GF-D8 (cell line): ENCODE measurements at regions not wholly inside any gene's neighbourhood (a gene's known extent, or its start where the extent isn't known, plus 50 kb on each side); places are given as distances from the start of the nearest gene placed in this dataset.
A peak's percentile ranks its signal among the peaks of the same experiment; 100 is the strongest.
"Not testable (repeated sequence)": the region's sequence is repeated elsewhere in the genome, so short reads cannot be mapped to it uniquely, and the experiment has no call there.

Experiments used
- DNase-seq: peaks from one replicate; lab custom pipeline; 2025; lab: John Stamatoyannopoulos, UW

DNA sequence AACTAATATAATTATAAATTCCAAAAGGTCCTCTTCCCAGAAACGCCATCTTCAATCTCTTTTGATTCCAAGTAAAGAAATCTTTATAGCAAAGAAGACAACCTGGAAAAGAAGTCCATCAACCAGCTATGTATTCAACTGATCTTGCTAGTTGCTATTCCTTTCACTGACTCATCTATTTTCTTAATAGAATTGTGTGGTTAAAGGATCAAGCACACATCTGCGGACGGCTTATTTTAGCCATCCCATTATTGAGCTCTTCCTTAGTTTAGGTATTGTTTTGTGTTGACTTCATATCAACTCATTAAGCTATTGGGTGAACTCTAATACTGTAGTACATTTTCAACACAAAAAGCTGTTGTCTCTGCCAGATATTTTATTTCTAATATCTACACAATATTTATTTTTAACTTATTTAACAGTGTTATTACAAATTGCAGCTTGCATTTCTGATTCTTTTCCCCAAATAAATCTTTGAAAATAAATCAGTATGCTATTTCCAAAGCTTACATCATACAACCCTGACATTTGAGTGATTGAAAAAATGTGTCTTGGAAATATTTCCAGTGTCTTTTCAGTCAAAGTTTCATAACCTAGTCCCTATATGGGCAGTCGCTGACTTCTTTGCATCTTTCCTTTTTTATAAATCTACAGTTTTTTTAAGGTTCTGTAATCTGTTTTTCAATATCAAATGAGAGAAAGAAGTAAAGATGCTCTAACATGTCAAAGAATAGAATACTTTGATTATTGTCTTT lies 158.8 kb upstream of the SPRY2 start:
- no peak for DNase-seq

DNA sequence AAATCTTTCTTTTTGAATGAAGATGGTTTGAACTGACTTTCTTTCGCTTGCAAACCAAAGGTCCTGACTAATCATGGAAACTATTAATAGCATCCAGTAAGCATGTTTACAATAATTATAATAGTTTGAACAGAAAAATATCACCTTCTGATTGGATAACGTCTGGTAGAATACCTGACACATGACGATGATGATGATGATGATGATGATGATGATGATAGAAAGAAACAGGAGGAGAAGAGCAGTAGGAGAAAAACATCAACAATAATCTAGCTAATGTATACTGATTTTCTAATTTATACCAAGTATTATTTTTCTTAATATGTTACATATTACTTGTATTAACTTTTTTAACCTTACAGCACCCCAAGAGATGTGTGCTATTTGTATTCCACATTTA lies 157.5 kb upstream of the SPRY2 start:
- no peak for DNase-seq

DNA sequence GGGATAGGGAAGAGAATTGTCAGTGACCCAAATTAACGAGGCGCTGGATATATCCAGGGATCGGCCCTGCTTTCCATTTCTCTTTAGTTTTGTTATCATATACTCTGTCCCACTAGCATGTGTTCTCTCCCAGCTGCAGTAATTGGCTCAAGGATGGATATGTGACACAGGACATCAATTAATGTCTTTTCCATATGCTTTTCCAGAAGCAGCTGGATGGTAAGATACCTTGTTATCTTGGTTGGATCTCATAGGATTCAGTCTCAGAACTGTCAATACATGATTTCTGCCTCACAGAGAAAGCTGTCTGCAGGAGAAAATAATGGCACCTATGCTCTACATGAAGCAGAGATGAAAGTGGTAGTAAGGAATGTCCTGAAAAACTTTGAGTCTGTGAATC lies 157.1 kb upstream of the SPRY2 start:
- no peak for DNase-seq

DNA sequence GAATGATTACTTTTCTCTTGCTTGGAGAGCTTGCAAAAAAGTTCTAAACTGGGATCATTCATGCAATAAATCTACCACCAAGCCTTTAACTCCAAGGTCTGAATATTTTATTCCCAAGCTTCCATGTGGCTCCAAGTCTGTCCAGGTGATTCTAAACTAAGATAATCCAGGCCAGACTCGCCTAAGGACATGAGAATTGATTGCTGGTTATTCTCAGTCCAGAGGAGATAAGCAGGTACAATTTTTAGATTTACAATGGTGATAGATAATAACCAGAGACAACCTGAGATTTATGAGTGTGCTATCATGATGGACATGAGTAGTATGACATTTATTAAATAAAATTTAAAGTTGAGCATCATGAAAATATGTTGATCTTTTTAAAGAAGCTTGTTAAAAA lies 156.5 kb upstream of the SPRY2 start:
- DNase-seq = no peak

DNA sequence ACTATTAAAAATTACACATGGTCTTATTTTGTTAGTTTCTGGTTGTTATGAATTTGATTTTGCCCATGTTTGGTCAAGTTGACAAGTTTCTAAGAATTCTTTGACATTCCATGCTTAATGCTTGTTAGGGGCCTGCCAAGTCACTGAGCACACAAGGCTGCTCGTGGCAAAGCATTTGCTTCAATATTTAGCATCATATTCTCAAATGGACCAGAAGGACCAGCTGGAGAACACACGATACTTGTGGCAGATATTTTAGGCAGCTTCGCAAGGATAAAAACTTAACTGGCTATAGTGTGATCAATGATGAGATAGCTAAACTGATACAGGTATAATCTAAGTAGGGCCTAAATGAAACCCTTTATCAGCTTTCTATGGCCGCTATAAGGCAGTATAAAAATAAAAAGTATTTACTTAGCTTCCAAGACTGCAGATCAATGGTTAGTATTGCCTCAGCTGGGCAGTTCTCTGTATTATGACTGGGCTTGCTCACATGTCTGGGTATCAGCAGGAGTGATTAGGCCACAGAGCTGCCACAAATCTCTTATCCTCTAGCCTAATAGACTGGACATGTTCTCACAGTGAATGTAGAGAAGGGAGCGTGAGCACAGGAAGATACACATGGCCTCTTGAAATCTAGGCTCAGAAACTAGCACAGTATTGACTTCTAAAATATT lies 155.9 kb upstream of the SPRY2 start:
- no peak for DNase-seq

DNA sequence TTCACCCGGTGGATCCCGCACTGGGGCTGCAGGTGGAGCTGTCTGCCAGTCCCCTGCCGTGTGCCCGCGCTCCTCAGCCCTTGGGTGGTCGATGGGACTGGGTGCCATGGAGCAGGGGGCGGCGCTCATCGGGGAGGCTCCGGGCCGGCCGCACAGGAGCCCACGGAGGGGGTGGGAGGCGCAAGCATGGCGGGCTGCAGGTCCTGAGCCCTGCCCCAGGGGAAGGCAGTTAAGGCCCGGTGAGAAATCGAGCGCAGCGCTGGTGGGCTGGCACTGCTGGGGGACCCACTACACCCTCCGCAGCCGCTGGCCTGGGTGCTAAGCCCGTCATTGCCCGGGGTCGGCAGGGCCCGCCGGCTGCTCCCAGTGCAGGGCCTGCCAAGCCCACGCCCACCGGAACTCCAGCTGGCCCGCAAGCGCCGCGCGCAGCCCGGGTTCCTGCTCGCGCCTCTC lies 149.6 kb upstream of the SPRY2 start:
- DNase-seq = not testable (repeated sequence)

DNA sequence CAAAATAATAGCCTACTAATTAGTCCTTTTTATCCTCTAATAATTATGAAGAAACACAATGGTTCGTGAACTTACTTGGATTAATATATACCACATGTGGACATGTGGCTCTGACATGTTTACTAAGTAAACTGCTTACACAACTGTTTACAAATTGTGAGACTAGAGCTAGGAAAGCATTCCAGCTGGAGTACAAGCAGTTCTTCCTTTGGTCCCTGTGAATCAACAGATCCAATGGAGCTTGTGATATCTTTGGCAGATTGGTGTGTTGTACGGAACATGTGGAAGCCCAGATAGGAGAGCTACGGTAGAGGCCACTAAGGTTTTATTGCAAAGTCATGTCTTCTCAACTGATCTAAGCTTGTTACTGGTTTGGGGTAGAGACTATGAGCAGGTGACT lies 145.5 kb upstream of the SPRY2 start:
- DNase-seq = no peak

DNA sequence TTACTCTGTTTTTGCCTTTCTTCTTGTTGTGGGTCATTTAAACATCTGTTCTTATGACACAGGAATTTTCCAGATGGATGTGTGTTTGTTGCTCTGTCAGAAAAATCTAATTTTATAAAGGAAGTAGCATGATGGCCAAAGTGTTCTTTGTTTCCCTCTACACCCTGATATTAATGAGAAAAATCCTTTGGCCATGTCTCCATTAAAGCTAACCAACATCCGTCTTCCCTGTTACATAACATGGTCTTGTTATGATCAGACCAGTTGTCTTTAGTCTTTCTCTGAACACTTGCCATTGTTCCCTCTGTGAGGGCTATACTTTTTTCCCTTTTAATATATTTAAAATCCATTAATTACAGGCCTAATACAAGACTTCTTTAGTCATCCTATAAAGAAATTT lies 142.2 kb upstream of the SPRY2 start:
- DNase-seq = no peak

DNA sequence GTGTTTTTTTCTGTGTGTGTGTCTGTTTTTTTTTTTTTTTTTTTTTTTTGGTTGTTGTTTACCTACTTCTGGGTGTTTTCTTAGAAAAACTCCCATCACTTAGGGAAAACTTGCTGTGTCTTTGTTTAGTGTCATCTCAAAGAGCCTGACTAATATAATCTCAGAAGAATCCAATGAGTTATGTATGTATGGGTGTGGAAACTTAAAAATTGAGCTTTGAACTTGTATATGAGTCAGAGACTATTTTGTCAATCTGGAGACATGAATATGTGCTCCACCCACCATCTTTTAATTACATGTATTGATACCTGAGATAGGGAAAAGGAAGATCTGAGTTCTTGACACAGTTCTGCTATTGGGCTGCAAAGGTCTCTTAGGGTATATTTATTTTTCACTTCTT lies 140.7 kb upstream of the SPRY2 start:
- no peak for DNase-seq

DNA sequence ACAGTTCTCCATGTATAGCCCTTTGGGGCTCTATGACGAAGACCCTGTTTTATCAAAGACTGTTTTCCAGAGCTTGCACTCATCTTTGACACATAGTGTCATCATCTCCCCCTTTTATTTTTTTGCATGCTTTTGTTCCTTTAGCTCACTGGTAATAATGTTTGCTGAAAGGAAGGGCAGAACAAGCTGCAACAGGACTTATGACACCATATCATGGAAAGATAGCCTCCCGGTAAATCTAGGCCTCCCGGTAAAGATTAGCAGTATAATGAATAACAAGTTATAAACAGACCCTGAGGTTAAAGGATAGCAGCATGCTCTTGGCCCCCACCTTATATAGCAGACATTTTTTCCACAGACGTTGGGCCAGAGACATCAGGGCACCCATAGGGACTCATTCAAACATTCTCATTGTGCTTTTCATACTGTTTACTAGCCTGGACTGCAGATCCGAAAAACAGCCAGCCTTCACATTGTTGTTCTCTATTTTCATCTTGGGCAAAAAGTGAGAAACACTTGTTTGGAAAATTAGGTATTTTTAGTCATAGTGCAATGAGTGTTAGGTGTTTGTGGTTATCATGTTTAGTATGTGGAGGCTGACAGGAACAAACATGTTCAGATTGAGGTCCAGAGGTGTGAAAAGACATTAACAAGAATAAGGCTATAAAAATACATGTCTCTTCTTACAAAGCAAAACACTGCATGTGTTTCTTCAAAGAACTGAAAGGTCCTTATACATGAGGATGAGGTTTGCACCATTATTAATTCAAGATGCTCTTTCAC lies 136.9 kb upstream of the SPRY2 start:
- no peak for DNase-seq

DNA sequence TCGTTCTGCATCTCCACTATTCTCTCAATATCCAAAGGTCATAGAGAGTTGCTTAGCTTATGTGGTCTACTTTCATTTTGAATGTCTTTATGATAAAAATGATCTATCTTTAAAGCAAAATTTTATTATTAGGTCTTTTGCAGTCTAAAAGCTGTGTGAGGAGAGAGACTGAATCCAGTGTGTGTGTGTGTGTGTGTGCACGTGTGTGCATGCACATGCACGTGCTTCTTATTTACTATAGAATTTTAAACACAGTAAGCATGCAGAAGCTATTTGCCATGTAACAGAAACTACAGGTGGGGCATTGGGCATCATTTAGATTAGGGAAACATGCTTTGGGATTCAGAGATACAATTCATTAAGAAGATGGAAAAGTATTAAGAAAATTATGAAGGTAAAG lies 136.0 kb upstream of the SPRY2 start:
- DNase-seq = no peak

DNA sequence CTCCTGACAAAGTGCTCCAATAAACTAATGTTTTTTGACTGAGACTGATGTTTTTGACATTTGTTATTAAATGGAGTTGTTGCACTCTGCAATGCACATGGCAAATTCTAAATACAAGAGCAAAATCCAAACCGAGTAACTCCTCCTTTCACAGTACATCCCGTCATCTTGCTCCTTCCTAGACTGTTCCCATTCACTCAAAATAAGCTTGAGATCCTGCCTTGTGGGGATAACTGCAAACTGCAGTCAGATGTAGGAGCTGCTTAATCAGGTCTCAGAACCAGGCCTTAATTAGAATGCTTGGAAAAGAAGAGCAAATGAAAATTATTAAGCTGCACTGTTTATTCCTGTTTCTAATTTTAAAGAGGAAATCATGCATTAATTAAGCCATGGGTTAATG lies 134.8 kb upstream of the SPRY2 start:
- DNase-seq = no peak

DNA sequence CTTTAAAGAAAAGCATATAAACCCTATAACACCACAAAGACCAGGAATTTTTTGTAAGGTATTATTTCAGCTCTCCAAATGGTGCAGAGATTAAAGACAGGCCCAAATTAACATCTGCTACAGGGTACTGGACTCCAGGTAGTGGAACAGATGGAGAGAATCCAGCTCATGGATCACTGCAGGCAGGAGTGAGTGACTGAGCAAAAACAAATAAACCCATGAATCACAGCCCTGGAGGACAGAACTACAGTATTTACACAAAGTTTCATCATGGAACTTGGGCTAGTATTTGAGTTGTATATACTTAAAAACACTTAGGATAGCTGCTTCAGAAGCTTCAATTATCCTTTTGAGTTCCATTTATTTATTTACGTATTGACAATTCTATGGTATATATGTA lies 132.8 kb upstream of the SPRY2 start:
- DNase-seq = no peak

DNA sequence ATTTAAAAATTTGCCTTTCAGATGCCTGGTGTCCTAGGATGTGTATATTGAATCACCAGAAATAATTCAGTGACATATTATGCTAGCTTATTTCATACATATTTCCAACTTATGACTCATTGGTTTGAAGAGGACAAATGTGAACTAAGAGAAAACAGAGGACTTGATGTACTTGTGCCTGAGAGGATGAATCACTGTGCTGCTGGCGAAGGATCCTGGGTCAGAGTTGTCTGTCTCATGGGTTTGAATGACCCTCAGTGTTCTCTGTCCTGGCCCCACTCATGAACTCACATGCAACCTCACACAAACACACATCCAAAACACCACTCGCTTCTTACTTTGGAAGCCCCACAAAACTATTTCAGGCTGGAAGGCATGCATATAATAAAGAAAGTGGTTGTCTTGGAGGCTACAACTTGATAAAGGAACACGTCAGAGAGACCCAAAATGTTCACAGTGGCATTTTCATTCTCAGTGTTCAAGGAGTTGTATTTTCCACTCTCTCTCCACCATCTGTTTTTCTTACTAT lies 129.0 kb upstream of the SPRY2 start:
- no peak for DNase-seq

DNA sequence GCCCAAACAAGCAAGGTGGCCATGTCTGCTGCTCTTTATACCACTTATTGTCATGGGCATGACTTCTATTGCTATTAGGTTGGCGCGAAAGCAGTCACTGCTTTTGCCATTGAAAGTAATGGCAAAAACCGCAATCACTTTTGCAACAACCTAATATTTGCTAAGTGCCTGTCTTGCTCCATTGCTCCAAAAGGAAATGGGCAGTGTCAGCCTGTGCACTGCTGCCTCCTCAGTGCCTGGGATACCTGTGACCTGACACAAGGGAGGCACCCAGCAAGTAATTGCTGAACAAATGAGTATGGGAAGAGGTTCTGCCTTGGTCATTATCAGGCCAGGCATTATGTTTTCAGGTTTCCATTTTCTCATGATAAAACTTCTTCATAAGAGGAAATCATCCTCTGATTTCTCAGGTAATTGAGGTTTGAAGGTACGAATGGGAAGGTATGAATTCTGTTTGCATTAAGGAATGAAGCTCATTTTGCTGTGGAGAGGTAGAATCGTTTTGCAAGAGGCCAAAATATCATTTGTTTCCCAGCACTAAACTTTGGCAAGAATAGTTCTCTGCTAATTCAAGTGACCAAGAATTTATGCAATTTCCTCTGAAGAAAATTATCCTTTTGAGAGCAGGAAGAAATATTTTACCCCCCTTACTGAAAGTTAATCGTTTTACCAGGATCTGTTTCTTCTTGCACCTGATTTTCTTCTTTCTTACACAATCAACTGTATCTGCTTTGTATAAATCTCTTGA lies 128.4 kb upstream of the SPRY2 start:
- DNase-seq = no peak

DNA sequence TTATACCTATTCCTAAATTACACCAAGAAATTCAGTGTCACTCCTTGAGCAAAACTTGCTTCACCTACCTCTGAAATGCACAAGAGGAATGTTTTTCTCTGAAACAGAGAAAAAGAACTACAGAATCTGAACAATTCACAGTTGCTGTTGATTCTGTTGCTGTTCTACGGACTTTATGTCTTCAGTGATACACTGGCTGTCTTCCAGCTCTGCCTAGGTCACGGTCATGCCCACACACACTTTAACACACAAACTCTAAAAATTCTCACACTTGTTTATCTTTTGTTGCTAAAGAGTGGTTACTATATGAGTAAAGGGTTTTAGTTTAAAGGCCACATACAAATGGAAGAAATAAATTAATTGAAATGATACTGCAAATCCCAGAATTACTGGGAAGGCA lies 124.4 kb upstream of the SPRY2 start:
- no peak for DNase-seq

DNA sequence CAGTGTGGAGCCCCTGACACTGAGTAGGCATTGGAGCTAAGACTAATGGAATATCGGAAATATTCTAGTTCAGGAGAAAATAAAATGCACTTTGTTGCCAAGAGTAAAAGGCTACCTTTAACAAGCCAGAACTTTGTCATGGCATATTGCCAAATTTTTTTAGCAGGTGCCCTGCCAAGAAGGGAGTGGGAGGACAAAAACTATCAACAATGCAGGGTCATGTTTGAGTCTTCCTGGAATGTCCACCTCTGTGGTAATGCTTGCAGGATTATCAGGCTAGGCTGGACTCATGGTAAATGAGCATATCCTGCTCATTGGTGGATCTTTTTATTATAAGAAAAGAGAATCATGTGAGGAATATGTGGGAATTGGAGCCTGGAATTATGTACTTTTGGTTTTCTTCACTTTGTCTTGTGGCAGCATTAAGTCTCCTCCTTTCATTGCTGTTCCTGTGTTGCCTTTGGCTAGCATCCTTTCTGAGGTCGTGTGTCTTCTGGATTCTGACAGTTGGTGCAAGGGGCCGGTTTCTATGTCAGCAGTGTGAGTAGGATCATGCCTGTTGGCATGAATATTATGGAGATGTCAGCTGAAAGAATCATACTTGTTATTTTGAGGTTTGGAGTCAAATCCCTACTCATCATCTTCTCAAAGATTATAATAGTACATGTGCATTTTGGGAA lies 122.9 kb upstream of the SPRY2 start:
- no peak for DNase-seq

DNA sequence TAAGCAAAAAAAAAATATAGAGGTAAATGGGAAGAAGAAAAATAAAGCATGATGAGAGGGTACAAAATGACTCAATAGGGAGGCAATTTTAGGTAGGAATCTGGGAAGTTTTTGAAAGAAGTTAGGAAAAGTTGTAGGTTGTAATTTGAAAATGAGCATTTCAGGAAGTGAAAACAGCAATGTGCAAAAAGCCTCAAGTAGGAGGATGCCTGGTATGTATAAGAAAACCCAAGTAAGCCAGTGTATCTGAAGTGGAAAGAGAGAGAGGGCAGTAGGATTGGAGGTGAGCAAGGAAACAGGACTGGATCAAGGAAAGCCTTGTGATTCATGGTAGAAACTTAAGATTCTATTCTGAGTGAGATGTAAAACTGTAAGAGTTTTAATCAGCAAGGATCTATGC lies 121.6 kb upstream of the SPRY2 start:
- DNase-seq = no peak

DNA sequence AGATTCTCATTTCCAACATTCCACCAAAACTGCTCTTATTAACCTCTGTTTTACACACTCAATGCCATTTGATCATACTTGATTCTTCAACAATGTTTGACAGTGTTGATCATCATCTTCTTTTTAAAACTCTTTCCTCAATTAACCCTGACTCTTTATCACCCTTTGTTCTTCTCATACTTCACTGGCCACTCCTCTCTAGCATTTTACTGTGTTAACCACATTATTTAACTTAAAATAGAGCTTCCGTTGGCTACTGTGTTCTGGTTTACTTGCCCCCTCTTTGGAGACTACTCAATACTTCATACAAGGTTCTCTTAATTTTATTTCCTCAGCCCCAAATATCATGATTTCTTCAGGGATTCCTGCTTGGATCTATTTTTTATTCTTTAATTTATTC lies 121.1 kb upstream of the SPRY2 start:
- no peak for DNase-seq

DNA sequence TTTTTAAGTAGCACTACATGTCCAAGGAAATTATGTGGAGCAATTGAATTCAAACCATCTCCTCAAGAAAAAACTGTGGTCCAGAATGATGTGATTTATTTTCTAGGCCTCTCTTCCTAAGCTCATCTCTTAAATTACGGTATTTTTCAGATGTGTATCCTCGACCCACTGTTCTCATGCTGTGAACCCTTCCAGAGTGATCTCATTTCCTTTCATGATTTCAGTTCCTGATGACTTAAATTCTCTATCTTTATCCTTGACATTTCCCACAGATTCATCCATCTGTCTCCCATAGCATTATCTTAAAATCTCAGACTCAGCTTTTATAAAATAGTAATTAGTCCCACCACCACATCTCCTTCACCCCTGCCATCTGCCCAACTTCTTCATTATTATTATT lies 117.6 kb upstream of the SPRY2 start:
- DNase-seq = no peak

DNA sequence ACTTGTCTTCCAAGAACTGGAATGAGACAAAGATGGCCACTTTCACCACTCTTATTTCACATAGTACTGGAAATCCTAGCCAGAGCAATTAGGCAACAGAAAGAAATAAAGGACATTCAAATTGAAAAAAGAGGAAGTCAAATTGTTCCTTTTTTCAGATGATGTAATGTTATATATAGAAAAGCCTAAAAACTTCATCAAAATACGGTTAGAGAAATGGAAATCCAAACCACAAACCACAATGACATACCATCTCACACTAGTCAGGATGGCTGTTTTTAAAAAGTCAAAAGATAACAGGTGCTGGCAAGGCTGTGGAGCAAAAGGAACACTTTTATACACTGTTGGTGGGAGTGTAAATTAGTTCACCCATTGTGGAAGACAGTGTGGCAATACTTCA lies 113.3 kb upstream of the SPRY2 start:
- DNase-seq = peak; percentile 99

DNA sequence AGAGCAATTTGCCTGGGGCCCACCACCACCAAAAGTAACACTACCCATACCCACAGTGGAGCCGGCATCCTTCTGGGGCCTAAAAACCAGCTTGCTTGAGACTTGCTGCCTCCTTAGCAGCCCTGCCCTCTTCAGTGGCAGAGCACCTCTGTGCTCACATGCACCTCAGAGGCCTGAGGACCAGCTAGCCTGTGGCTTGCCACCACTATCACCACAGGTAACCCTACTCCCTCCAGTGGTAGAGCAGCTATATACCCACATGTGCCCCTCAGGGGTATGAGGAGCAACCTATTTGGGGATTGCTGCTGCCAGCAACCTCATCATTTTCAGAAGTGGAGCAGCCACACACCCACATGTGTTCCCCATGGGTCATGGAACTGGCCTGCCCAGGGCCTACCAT lies 111.4 kb upstream of the SPRY2 start:
- no peak for DNase-seq
